Urothelium cell line (cell line): ENCODE measurements at regions not wholly inside any gene's neighbourhood (a gene's known extent, or its start where the extent isn't known, plus 50 kb on each side); places are given as distances from the start of the nearest gene placed in this dataset.

ENCODE experiments used
- DNase-seq: peaks from one replicate; pipeline ENCODE4 v3.0.0; 2011; ENCODE audit warnings: low spot score, mixed read lengths
- FAIRE-seq: peaks from 2 replicates; lab custom pipeline; 2011; peaks lifted over from hg19 to GRCh38; lab: Jason Lieb, UNC

DNA sequence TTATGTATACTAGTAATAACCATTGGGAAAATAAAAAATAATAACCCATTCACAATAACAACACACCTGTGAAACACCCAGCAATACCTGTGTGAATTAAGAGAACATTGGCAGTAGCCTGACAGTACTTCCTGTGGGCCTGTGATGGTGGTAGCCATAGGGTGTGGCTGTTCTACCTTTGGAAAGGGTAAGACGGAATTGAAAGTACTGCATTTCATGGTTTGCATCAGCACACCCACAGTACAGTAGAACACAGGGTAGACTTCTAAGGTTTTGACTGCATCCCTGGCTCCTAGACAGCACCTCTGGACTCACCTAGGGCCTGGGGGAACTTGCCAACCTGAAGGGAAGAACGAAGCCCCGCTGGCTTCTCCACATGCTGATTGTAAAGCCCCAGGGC is 279.8 kb downstream of the HTR1B start:
- FAIRE-seq = no peak

DNA sequence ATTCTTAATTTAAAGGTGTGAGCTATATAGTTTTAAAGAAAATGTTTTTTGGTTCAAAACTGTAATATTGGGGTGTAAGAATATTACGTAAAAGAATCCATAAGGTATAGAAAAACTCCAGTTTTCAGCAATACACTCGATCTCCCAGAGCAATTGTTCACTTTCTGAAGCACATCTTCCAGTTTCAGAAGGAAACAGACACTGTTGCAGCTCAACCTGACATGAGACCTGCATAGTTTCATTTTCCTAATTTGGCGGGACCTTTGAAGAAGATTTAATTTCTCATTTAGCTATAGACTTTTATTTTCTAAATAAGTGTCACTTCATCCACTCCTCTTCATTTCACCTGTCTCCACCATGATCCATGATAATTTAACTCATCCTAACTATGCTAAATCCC is 281.5 kb downstream of the HTR1B start:
- FAIRE-seq (no peak), DNase-seq (no peak)

More for the DNA sequence above, 279.8 kb downstream of the HTR1B start:
- no peak for DNase-seq

DNA sequence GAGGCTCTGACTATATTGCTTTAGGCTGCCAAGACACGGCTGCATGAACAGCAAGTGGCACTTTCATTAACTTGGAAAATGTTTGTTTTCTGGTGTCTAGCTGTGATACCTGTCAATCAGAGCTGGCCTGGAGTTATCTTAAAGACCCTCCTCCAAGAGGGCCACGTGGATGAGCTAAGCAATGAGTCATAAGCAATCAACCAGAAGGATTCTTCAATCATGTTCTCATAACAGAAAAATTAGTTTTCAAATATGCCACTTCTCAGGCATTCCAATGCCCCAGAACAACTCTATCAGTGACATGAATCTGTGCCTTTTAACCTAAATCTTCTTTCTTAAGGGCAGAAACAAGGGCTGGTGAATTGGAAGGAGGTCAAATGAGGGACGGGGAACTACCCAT is 283.0 kb downstream of the HTR1B start:
- DNase-seq (no peak), FAIRE-seq (no peak)

DNA sequence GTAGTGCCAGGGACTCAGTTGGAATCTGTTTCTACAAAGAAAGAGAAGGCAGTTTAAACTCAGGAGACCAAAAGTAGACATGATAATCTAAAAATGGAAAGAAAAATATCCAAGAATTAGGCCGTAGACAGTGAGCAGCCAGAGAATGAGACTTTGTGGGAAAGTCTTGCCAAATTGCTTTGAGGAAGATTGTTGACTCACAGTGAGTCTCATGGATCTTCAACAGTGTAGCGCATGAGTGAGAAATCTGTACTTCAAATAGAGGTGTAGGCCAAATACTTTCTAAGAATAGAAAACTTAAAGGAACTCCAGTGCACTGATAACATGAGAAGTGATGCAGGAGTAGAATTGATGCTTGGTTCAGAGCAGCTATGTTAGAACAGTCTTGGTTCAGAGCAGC is 284.5 kb downstream of the HTR1B start:
- FAIRE-seq = no peak

DNA sequence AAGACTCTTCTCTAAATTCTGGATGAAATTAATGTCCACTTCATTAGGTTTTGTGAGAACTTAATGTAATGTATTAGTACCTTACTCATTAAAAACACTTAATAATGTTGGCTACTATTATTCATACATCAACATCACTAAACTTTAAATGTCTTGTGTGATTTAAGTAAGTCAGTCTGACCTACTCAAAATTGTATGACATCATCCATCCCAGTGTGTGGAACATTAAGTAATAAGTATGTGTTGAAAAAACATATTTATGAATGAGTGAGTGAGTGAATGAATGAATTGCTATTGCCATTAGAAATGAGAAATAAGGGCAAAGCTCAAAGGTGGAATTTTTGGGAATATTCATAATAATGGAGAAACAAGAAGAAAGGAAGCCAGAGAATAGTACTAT is 285.8 kb downstream of the HTR1B start:
- DNase-seq (no peak), FAIRE-seq (no peak)

More for the DNA sequence above, 284.5 kb downstream of the HTR1B start:
- DNase-seq = no peak

DNA sequence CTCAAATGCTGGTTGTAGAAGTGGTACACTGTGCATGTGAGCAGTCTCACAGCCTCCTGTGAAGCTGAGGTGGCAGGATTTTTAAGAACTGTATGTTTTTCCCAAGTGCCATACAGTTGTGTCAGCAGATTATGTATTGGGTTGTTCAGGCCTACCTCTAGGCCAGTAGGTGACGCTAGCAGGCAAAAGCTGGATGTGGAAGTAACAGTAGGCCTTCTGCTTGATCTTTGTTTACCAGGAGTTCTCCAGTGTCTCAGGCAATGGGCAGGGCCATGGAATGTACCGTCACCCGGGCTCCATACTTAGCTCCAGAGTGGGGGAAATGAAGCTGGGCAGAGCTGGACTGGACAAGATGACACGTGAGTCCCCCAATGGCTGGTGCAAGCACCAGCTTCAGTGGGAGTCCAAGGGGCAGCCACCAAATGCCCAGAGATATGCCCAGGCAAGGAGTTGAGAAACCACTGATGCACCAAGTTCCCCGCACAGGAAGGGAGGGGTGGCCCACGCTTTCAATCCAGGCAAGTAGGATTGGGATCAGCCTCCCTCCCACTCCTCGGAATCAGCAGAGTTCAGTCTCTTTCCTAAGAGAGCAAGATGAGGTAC is 289.7 kb downstream of the HTR1B start:
- FAIRE-seq (no peak), DNase-seq (no peak)

DNA sequence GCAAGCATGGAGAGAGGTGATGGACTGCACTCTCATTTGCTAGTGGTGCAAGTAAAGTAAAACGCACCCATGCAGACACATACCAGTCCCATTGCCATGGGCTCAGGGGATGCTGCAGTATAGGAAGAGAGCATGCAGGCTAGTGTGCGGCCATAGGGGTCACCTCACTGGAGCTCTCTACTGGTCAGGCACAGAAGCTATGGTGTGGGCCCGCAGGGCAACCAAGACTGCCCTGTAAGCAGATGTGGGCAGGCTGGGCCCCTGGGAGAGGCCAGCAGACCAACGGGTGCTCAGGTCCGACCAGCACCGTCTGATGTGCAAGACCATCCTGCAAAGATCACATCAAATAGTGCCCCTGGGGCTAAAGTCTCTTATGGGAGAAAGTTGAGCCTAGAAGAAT is 290.7 kb downstream of the HTR1B start:
- FAIRE-seq (no peak), DNase-seq (no peak)

DNA sequence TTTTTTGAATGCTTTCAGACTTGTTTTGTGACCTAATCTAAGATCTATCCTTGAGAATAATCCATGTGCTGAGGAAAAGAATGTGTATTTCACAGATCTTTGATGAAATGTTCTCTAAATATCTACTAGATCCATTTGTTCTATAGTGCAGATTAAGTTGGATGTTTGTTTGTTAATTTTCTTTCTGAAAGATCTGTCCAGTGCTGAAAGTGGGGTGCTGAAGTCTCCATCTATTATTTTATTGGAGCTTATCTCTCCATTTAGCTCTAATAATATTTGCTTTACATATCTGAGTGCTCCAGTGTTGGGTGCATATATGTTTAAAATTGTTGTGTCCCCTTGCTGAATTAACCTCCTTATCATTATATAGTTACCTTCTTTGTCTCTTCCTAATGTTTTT is 303.6 kb downstream of the HTR1B start:
- DNase-seq (no peak), FAIRE-seq (no peak)

DNA sequence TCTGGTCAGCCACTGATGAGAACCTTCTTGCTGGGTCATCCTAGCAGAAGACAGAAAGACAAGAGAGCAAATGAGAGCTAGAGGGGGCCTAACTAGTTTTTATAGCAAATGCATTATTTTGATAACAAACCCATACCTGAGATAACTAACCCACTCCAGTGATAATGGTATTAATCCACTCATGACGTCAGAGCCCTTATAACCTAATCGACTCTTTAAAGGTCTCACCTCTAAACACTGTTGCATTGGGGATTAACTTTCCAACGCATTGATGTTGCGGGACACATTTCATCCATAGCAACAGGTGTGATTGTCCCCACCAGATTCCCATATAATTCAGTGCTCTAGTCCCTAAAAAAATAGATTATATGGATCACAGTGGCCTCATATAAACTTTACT is 312.1 kb downstream of the HTR1B start:
- FAIRE-seq (no peak), DNase-seq (no peak)

DNA sequence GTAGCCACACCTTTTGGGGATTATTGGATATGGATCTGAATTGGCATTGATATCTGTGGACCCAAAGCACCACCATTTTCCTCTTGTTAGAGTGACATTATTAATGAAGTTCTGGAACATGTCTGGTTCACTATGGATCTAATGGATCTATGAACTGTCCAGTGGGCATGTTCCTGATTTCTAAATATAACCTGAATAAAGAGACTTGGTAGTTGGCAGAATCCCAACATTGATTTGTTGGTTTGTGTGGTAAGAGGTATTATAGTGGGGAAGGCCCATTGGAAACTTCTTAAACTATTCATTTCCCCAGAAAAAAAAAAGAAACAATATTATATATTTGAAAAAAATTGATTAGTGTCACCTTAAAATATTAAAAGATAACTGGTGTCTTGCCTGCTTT is 312.6 kb downstream of the HTR1B start:
- DNase-seq (no peak), FAIRE-seq (no peak)

DNA sequence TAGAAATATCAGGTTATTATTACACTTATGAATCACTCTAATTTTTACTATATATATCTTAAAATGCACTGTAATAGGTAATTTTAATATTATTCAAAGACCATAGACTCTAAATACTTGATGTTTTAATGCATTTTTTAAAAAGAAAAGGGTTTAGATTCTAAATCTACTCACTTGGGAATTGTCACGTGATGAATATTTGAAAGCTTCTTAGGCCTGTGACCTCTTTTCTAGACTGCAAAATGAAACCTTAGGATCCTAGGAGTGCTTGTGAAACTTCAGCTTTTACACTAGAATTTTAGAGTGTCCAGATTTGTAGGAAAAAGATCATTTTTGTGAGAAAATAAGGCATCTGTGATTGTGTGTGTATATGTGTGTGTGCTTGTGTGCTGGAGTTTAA is 318.0 kb downstream of the HTR1B start:
- DNase-seq = no peak
- no peak for FAIRE-seq

DNA sequence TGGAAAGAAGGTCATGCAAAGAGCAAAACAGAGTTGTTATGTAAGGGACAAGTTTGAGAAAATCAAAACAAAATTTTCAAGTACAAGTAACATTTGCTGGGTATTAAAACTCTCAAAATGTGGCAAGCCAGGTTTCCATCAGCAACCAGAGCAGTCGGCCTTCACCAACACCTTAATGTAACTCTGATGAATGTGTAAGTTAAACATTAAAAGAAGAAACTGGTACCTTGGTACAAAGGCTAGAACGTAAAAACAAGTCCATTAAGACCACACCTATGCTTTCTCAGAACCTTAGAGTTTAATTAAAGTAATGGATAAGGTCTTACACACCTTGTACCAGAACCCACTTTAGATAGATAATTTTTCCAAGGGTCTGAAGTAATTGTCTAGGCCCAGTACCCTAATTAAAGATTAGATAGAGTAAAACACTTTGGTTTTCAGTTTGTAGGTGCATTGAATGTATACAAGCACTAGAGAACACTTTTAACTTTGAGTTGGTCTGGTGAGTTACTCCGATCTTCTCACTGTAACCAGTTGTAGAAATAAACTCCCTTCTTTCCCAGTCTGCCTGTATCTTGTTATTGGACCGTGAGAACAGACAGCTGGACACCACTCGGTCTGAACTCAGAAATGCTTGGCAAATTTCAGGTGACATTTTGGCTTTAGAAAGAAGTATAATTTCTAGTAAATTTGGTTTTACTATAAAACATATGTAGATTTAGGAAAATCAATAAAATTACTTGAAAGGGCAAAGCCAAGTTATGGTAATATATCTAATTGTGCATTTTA is 319.4 kb downstream of the HTR1B start:
- DNase-seq (no peak), FAIRE-seq (no peak)

DNA sequence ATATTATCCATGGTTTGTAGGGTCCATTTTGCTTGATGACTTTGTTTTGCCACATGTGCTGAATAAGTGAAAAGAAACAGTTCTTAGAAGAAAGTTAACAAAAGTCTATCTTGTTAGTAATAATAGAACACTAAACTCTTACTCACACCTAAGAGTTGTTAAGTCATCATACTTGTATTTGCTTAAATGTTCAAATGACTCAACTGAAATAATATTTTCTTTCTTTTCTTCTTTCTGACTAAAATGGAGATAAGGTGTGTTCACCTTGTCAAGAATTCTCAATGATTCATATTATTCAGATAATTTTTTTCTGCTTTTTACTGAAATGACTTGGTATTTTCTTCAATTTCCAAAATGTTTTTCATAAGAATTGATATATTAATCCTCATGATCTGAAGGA is 327.2 kb downstream of the HTR1B start:
- FAIRE-seq (no peak), DNase-seq (no peak)

DNA sequence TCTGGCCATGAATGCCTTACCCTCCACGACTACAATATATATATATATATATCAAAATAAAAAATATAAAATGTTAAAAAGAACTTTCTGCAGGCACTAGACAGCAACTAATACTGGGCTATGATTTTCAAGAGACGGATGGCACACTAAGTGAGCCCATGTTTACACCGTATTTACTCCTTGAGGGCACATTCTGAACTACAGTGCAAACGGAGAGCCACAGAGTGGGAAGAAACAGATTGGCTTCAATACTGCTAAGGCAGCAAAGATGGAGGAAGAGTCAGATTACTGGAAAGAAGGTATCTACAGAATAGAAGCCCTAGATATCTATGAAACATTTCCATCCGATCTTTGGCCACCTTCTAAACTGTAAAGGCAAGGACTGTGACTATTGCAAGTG is 330.3 kb downstream of the HTR1B start:
- FAIRE-seq (no peak), DNase-seq (no peak)

DNA sequence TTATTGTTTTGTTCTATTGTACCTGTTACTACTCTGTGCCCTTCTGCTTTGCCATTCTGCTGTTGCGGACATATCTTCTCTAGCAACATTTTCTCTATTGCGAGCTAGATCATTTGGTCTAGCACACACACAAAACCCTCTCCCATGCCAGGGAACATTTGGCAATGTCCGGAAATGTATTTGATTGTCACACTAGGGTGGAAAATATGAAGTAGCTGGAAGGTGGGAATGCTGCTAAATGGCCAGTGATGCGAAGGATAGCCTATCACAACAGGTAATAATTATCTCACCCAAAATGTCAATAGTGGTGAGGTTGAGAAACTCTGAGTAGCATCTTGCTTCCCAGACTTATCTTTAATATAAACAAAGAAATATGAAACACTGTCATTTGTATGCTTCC is 331.9 kb downstream of the HTR1B start:
- DNase-seq (no peak), FAIRE-seq (no peak)

DNA sequence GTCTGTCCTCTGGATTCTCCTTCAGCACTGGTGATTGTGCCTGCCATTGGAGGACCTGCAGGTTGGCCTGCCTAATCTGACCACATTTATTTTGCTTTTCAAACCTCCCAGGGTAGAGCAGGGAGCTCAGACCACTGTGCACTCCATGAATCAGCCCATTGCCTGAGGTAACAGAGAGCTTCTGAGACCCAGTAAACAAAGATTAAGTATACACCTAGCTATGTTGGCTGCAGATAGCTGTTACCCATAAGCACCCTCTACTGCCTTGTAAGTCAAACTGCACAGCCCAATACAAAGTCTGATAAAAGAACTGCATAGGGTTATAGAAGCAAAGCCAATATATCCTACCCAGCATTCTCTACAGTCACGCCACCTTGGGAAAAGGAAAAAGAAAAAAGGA is 338.7 kb downstream of the HTR1B start:
- DNase-seq = no peak
- FAIRE-seq = no peak

DNA sequence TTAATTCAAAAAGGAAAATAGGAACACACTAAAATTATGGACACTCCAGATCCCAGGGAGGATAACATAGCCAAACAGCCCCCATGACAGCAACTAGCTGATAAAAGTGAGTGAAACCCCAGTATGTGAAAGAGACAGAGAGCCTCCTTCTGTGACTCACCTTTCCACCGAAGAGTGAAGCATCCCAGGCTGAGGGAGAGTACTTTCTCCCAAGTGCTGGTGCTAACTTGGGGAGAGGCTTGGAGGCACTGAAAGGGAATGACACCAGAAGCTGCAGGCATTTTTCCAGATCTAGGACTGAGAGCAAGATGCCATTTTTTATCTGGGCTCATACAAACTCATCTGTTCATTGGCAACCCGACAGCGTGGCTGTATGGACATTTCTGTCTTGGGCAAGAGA is 339.8 kb downstream of the HTR1B start:
- no peak for DNase-seq
- no peak for FAIRE-seq

DNA sequence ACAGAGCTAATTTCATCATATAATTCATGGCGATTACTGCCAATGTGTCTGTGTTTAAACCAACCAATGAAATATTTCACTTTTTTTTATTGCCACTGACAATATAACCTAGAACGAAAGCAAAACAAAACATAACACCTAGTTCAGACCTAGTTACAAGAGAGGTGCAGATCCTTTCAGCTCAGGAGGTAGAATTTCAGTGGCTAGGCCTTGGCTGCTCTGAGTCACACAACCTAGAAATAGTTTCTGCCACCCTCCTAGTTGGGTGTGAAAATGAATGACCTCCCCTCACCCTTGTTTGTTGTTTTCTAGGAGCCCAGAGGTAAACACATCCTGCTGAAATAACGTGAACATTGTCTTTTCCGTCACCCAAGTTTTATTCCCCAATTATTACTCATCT is 356.3 kb downstream of the HTR1B start:
- DNase-seq (no peak), FAIRE-seq (no peak)

DNA sequence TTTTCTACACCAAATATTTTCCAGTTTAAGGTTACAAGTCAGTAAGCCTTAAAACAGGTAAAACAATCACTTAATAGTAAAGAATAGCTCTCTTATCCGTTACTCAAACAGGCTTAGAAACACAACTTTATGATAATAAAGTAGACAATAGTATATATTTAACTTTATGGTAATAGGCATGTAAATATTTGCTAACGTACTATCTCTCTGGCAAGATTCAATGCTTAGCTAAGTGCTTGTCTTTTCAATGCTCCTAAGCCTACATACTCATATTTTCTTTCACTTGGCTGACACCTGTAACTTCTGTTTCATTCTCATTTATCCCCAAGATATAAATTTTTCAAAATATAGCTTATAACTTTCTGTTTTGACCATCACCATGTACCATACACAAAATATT is 358.2 kb downstream of the HTR1B start:
- FAIRE-seq (no peak), DNase-seq (no peak)

DNA sequence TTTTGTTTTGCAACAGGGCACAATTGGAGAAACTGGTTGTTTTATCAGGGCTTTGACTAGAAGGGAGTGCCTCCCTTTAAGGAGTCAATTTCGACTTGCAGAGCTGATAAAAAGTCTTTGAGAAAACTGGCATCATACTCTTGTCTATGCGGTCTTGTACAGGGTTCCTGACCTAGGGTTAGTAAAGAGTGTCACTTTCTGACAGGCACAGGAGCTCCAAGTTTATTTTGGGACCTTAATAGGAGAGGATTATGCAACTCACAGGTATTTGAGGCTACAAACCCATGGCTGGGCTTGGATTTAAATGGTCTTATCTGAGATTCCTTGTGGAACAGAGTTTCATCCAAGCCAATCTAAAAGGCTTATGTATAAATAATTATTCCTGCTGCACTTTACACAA is 365.4 kb downstream of the HTR1B start:
- DNase-seq (no peak), FAIRE-seq (no peak)

DNA sequence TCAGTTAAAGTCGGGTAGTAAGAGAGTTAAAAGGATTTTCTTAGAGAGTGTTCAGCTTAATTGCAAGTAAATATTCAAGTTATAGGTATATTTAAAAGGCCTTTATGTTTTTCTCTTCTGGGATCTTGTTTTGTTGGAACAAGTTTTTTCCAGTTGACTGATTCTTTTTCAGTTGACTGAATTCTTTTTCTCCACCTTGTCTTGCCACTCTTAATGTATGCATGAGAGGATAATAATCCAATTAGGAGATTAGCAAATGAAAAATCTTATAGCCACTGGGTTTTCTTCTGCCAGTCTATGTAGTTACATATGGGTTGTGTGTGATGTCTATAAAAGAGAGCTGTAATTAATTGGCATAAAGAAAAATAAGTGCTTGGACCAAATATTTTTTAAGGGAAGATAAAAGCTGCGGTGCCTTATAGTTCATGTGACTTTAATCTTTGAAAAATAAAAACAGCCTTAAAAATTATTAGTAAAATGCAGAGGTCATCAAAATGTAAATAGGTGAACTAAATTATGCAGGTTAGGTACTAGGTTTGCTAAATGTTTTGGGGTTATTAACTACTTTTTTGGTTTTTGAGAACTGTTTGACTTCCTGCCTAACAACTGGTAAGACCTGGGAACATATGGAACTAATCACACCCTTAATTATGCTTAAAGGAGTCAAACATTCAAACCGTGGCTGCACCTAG is 367.2 kb downstream of the HTR1B start:
- FAIRE-seq = no peak
- DNase-seq = no peak

DNA sequence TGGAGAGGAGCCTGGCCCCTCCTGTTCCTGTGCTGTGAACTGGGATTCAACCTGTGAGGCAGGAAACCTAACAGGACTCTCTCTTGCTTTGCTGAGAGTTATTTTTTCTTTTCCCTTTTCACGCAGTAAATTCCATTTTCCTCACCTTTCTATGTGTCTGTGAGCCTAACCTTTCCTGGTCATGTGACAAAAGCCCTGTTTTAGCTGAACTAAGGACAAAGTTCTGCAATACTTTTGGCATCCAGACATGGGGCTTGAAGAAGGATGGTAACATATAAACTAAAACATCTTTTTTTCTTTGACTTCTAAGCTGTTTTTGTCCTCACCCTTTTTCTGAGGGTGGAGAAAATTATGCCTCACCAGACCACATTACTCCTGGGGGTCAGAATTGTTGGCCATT is 368.5 kb downstream of the HTR1B start:
- no peak for FAIRE-seq
- no peak for DNase-seq
